Tibial artery (tissue), 4 donors: ENCODE measurements at regions not wholly inside any gene's neighbourhood (a gene's known extent, or its start where the extent isn't known, plus 50 kb on each side); places are given as distances from the start of the nearest gene placed in this dataset.

Experiments used
- DNase-seq, 2 donors: peaks; one replicate each; pipeline ENCODE4 v3.0.0-alpha.2; 2019
- H3K27ac ChIP-seq, 2 donors: fragments of 200-600 bp; sonication (generic) in 1 of 2; 1 replicate in 1 of 2; 2 replicates in 1 of 2; pipeline ENCODE4 v1.5.1; 2018 to 2019; ENCODE audit warnings: mild to moderate bottlenecking in 1 of 2
- H3K27me3 ChIP-seq, 2 donors: fragments of 200-600 bp; sonication (generic) in 1 of 2; one replicate each; pipeline versions ENCODE4 v1.5.1 to v1.6.0; 2016 to 2019
- H3K36me3 ChIP-seq, 3 donors: fragments of 200-600 bp; sonication (generic) in 2 of 3; one replicate each; pipeline ENCODE4 v1.5.1; 2016 to 2019; ENCODE audit warnings: mild to moderate bottlenecking in 2 of 3
- H3K4me1 ChIP-seq, 4 donors: fragments of 200-600 bp; sonication (generic) in 2 of 4; 1 replicate in 3 of 4; 2 replicates in 1 of 4; pipeline ENCODE4 v1.5.1; 2016 to 2019
- H3K4me3 ChIP-seq, 2 donors: fragments of 200-600 bp; sonication (generic) in 1 of 2; 1 replicate in 1 of 2; 2 replicates in 1 of 2; pipeline ENCODE4 v1.5.1; 2018 to 2019; ENCODE audit warnings: mild to moderate bottlenecking in 2 of 2
- H3K9me3 ChIP-seq, 3 donors: fragments of 200-600 bp; sonication (generic) in 1 of 3; one replicate each; pipeline ENCODE4 v1.5.1; 2016 to 2019
- CTCF ChIP-seq, 2 experiments: fragments of 200-600 bp in 1 of 2; fragments of 450-650 bp in 1 of 2; IDR thresholded peaks; one replicate each; pipeline ENCODE4 v1.5.1; 2017 to 2019; ENCODE audit warnings: antibody characterized with exemption in 2 of 2, mild to moderate bottlenecking in 1 of 2, moderate library complexity in 1 of 2
- intact Hi-C: fragments of 100-400 bp; cut with DNase I; formaldehyde crosslinking; loops from one replicate; pipeline ENCODE4 v1.15.0; 2023; ENCODE audit warnings: low total_unique reads

DNA sequence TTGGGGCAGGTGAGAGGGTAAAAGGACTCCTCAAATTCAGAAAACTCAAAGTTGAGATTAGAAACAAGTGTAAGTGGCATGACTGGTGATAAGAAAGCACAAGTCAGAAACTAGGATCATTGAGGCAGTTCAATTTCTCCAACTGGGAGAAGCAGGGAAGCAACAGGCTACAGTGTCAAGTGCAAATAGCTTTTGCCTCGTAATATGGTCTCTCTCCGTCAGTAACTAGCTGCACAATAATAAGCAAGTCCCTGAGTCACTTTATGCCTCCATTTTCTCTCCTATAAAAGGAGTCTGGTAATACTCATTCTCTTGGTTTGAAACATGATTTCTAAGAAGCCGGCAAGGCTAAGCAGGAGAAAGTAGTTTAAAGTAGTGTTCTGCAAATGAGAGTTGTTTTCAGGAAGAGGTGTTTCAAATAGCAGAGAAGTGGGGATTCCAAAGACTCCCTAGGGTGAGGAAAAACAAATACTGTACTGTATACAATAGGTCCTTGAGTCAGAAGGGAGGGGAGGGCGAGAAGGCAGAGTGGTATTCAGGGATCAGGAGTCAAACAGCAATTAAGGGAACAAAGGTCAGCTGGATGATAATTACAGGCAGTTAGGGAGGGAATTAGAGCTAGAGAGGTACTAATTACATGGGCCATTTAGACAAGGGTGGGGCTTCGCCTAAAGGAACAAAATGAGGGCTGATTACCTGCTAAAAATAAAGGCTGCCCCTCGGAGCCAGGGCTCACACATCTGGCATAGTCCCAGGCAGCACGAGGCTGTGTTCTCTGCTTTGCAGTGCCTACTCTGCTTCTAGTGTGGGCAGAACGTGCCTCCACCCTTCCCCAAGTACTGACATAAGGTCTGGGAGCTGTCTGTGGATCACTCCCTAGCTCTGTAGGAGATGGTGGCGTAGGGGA is 96.0 kb upstream of the BDNF start:
- no peaks in the 10 kb centered on the region for H3K27me3 ChIP-seq
- no peaks in the 10 kb centered on the region for H3K36me3 ChIP-seq
- no peak for DNase-seq
- no peak for TF ChIP-seq CTCF (IDR thresholded peaks at IDR 0.05)
- no peak overlapping the region for H3K27ac ChIP-seq
- intact Hi-C loops = no loop called here
- no peak overlapping the region for H3K4me3 ChIP-seq
- H3K4me1 ChIP-seq = no peaks in the 10 kb centered on the region
- H3K9me3 ChIP-seq = no peaks in the 10 kb centered on the region

- H3K27me3 ChIP-seq = no peaks in the 10 kb centered on the region
- DNase-seq = no peak
- intact Hi-C loops = no loop called here
These were observed 86.6 kb upstream of the BDNF start for GRCh38 chr11:27786864-27787263.

GRCh38 chr11:27786331-27786730 is 86.1 kb upstream of the BDNF start:
- no peak for TF ChIP-seq CTCF (IDR thresholded peaks at IDR 0.05)
- intact Hi-C loops = no loop called here
- no peak overlapping the region for H3K27ac ChIP-seq
- no peaks in the 10 kb centered on the region for H3K36me3 ChIP-seq
- no peaks in the 10 kb centered on the region for H3K27me3 ChIP-seq
- DNase-seq = no peak
- H3K9me3 ChIP-seq = no peaks in the 10 kb centered on the region
- no peak overlapping the region for H3K4me3 ChIP-seq
- no peaks in the 10 kb centered on the region for H3K4me1 ChIP-seq

More at GRCh38 chr11:27786864-27787263, 86.6 kb upstream of the BDNF start:
- Histone ChIP-seq H3K27ac (no peak overlapping the region), H3K9me3 (no peaks in the 10 kb centered on the region), H3K4me3 (no peak overlapping the region), H3K4me1 (no peaks in the 10 kb centered on the region), H3K36me3 (no peaks in the 10 kb centered on the region)
- no peak for TF ChIP-seq CTCF (IDR thresholded peaks at IDR 0.05)

GRCh38 chr11:27783701-27784355 is 83.6 kb upstream of the BDNF start:
- no peaks in the 10 kb centered on the region for H3K9me3 ChIP-seq
- H3K27me3 ChIP-seq = no peaks in the 10 kb centered on the region
- H3K27ac ChIP-seq = no peak overlapping the region
- no peaks in the 10 kb centered on the region for H3K4me1 ChIP-seq
- intact Hi-C loops = no loop called here
- no peak for TF ChIP-seq CTCF (IDR thresholded peaks at IDR 0.05)
- no peak overlapping the region for H3K4me3 ChIP-seq
- DNase-seq = no peak
- H3K36me3 ChIP-seq = no peaks in the 10 kb centered on the region

- no peaks in the 10 kb centered on the region for H3K9me3 ChIP-seq
- H3K27ac ChIP-seq = no peak overlapping the region
- no peak for TF ChIP-seq CTCF (IDR thresholded peaks at IDR 0.05)
- H3K36me3 ChIP-seq = no peaks in the 10 kb centered on the region
- H3K4me3 ChIP-seq = no peak overlapping the region
- intact Hi-C loops = no loop called here
- H3K27me3 ChIP-seq = no peaks in the 10 kb centered on the region
- DNase-seq = no peak
- H3K4me1 ChIP-seq = no peaks in the 10 kb centered on the region
These were observed 76.8 kb upstream of the BDNF start for GRCh38 chr11:27777033-27777432.
